HG02870 (cell line): ENCODE measurements at regions not wholly inside any gene's neighbourhood (a gene's known extent, or its start where the extent isn't known, plus 50 kb on each side); places are given as distances from the start of the nearest gene placed in this dataset.

Experiments used
- ATAC-seq: cut with Tn5 transposase; IDR thresholded peaks from one replicate; pipeline ENCODE4 v1.9.1; 2021; ENCODE audit warnings: mild to moderate bottlenecking, moderate library complexity; ENCODE audit not compliant: unreplicated experiment

DNA sequence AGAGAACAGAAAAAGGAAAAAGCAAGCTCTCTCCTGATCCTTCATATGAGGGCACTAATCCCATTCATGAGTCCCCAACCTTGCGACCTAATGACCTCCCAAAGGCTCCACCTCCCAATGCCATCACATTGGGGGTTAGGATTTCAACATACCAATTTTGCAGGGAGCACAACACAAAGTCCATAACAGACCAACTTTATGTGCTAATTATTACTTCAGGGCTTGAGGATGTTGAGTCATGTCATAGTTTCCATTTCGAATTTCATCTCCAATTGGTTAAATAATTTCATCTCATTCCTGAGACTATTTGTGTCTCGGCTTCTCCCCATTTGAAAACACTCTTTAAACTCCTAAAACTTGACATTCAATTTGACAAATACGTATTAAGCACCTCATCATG, 69.9 kb upstream of the KLF7 start:
- no peak for ATAC-seq

DNA sequence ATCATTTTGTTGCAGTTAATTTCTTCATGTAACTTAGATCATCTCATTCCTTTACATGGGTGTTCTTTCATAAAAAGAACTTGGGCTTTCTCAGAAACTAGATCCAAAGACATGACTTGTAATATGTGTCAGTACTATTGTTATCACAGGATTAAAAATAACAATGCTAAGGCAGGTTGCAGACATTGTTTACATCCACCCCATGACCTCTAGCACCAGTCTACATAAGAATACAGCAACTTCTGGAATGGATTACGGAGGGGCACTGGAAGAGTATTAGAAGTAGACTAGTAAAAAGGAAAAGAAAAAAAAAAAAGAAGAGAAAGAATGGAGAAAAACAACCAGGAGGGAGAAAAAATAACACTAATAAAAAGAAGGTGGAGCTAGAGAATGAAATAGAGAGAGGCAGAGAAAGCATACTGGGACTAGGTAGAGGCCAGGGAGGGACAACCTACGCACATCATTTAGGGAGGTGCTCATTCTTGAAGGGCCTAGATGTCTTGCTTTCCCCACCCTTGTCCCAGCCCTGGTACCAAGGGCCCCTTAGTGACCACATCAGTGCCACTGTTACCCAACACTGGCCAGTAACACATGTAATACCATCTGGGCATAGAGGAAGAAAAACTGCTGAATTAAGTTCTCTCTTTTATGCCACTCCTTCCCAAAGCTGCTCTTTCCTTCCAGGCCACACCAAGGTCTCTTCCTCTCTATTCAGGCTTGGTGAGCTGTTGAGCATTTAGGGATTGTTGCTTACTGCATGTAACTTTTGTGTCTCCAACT, 70.6 kb upstream of the KLF7 start:
- ATAC-seq = no peak

DNA sequence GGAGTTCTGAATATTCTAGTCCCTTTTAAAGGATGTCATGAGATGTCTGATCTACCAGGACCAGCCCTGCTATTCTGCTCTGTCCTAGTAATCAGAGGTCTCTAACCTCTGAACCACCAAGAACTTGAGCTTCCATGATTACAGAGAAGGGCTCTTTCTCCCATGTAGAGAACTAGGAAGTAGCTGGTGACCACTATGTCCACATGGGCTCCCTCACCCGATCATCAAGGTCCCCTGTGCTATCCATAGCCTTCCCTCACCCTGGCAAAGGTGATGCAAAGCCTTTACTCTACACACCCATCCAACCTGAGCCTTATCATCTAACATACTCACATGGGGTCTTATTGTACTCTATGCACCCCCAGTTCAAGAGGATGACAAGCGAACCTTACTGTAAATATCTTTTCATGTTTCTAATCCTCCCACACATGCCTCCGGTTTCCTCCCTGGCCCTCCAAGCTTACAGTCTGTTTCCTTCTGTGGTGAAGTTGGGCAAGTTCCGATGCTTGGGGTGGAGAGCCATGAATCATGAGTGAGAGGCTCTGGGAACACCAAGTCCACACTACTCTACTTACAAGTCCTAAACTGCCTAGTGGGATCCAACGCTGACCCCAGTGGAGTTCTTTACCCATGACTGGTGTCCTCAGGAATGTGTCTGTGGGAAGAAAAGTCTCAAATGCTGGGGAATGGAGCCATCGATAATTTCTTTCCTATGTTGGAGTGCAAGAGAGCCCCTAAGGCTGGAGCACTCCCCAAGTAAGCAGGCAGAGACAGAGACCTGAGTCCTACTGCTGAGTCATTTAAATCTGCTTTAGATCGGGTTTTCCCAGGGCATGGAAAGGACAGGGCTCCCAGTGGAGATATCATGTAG, 73.3 kb upstream of the KLF7 start:
- ATAC-seq = no peak

DNA sequence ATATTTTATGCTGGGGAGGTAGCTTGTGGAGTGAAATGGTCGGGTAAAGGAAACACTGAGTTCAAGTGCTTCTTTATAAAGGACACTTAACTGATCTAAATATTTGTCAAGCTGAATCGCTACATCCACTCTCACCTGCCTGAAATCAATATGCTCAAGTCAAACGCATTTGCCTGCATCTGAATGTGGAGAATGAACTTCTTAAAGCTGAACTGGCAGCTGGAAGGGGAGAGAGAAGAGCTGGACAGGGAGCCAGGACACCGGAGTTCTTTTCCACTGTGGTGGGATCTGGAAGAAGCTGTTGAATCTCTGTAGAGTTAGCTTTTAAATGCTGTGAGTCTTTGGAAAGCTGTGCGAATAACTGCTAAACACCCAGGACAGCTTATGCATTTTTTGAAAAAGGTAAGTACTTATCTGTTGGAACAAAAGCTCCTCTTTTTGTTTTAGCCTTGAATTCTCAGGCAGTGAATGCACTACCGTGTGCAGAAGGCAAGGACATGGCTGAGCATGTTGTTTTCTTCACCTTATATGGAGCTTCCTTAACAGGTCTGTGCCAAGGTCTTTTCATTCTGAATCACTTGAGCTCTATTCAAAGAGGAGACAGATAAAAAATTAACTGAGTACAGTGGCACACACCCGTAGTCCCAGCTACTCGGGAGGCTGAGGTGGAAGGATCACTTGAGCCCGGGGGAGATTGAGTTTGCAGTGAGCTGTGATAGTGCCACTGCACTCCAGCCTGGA, 74.2 kb upstream of the KLF7 start:
- ATAC-seq = no peak

DNA sequence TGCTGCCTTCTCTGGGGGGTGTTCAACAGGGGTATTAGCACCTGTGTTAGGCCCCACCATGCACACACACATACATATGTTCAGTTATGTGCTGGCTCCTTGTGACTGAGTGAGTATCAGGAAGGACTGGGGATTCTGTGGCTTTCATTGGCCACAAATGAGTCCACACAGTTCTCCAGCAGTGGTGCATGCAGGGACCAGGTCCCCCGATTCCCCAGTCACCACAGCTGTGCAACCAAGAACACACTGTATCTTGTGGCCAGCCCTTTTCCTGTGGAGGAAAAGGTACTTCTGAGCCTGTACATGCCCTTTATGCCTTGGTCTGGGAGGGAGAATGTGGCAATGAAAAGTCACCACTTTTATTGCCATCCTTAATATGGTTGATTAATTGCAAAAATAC, 74.9 kb upstream of the KLF7 start:
- ATAC-seq = no peak

DNA sequence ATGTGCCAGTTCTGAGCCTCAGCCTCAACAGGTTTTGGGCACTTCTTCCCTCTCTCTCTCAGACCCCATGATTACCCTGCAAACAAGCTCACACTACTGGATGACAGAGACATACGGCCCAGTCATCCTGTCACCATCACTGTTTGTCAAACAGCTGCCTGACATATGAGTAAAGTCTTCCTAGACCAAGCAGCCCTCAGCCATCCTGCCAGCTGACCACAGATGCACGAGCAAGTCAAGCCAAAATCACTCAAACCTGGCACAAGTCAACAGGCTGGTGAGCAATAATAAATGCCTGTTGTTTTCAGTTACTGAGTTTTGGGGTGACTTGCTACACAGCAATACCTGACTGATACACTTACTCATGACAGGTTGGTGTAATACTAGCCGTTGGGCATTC, 75.5 kb upstream of the KLF7 start:
- no peak for ATAC-seq

DNA sequence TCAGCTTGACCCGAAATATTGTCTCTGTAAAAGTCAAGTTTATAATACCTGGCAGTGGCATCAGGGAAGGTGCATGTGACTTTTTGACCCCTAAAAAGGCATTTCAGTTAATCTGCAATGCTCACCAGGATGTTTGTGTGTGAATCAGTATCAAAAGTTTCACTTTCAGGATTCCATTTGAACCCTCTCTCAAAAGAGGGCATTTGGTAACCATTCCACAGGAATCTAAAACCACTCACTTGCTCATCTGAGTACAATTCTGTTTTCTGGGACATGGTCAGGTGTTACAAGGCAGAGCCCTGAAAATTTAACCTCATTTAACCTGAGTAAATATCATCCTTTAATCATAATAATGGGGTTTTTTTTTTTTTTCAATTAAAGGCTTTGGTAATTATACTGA, 77.9 kb upstream of the KLF7 start:
- no peak for ATAC-seq

DNA sequence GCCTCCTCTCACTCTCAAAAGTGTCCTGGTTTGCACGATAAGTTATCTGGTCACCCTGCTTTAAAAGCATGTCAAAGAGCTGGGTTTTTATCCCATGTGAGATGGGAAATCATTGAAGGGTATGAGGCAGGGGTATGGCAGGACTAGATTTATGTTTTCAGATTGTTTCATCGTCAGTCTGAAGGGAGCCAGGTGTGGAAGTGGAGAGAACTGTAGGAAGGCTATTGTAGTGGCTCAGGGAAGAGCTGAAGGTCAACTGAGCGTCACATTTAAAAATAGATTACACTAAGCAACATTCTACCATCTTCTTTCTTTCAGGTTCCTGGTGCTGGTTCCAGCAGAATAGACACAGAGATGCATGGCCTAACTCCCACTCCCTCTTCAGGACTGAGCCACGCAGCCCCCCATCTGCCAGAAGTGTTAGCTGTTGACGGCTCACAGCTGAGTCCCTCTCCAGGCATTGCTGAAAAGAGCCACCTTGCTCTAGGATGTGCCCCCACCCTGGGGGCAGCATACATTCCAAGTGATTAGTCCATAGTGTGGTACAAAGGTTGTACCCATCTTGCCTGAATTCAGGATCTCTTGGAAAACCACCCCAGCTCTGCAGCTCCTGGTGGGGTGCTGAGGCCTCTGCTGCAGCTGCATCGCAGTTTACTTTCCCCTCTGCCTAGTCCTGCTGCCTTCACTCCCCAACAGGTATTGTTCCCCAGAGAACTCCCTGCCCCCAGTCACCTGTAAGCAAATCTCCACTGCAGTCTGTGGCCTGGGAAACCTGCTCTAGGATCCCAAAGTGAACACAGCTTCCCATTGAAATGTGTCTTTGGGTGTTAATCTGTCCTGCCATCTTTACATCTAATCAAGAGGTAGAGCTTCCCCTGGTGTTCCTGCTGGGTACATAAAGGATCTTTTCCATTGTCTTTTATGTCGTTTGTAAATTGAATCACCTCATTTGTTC, 79.5 kb upstream of the KLF7 start:
- no peak for ATAC-seq

DNA sequence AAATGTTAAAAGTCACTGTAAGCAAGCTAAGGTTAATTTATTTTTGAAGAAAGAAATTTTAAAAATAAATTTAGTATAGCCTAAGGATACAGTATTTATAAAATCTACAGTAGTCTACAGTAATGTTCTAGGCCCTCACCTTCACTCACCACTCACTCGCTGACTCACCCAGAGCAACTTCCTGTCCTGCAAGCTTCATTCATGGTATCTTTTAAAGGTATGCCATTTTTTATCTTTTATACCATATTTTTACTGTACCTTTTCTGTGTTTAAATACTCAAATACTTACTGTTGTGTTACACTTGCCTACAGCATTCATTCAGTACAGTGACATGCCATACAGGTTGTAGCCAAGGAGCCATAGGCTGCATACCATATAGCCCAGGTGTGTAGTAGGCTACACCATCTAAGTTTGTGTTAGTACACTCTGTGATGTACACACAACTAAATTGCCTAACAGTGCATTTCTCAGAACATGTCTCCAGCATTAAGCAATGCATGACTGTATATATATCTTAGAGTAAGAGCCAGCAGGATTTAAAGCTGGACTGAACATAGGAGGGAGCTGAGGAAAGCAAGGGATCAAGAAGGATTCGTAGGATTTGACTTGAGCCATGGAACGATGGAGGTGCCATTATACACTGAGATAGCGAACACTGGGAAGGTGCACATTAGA, 83.1 kb upstream of the KLF7 start:
- ATAC-seq = no peak

DNA sequence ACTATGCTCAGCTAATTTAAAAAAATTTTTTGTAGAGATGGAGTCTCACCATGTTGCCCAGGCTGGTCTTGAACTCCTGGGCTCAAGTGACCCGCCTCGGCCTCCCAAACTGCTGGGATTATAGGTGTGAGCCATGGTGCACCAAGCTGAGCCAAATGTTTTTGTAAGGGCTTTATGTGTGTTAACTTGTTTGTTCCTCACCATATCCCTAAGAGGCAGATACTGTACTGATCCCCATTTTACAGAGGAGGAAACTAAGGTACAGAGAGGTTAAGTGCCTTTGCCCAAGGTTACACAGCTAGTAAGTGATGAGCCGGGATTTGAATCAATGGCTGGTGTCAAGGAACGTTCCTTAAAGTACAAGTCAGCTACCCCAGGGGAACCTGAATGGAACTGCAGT, 85.3 kb upstream of the KLF7 start:
- no peak for ATAC-seq

DNA sequence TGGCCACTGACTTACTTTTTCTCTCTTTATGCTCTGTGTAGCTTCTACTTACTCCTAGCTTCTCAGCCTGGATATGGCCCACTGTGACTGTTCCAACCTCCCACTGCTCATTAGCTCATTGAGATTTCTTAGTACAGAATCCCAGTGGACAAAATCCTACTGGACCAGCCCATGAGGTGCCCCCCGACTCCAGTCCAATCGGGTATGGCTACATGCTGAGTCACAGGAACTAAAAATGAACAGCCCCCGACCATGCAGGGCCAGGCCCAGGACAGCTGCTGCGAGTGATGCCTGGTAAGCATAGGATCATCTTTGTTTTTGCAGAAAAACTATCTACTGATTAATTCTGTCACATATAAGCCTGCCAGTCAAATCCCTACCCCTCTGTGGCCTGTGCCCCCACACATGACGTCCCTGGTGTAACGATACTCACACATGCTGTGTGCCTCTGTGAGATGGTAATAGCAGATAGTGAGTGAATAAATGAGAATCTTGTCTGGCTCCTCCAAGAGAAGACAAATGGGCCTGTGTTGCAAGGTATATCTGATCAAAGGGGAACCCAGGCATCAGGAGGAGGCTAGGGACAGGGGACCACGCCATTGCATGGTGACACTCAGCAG, 85.9 kb upstream of the KLF7 start:
- no peak for ATAC-seq

DNA sequence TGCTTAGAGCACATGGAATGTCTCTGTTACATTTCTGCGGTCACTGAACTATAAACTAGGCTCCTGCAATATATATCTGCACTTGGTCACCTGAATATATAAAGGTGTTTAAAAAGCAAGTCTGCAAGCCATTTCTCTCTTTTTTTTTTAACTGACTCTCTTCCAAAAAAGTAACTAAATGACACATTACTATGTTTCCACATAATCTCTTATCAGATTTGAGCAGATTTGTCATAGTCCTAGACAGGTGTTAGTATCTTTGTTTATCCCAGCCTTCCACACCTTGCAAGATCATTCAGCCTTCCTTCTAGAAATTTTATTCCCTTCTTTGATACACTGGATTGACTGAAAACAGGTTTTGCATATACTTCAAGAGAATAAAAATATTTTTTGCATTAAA, 86.7 kb upstream of the KLF7 start:
- no peak for ATAC-seq

DNA sequence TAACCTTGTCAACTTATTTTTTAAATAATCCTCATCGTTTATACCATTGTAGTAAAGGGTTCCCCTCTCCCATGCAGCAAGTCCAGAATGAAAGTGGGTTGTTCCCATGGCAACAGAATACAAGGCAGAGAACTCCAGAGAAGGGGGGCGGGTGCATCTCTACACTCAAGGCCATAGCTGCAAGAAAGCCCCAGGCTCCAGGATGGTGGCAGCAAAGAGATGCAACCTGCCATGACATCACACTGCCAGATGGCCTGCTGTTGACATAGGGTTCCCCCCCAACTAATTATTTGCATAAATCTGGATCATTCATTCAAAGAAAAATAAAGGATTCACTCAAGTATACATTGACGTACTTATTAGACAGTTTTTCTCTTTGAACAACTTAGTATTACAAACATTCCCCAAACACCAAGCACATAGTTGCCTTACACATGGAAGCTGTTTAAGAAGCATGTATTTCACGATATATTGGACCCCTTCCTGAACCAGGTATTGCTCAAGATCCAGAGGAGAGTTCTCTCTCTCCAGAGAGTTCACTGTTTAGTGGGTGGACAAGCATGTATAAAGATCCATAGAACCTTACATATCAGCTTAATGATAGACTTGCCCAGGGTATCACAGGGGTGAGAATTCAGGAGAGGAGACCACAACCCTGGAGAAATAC, 87.4 kb upstream of the KLF7 start:
- ATAC-seq = no peak

DNA sequence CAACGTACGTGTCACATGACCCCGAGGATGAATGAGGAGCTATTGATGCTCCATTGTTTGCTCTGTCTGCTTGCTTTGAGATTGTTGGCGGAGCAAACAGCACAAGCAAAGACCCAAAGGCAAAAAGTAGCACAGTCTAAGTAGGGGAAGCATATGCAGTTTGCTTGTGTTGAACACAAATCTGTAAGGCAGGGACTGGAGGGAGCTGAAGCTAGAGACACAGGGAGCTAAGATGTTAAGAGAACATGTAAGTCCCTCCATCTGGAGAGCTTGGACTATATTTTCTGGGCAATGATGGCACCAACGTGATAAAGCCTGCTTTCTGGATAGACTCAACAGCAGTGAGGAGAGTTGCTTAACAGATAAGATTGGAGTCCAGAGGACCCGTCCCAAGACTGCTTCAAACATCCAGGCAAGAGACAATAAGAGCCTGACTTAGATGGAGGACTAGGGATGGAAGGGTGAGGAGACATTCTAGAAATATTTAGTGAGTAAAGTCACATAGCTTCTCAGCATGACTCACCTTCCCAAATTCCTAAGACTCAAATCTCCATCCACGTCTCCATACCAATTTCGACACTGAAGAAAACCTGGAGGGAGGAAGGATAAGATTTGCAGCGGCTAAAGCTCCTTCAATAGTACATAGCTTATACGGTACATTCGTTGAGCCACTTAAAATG, 88.1 kb upstream of the KLF7 start:
- no peak for ATAC-seq

DNA sequence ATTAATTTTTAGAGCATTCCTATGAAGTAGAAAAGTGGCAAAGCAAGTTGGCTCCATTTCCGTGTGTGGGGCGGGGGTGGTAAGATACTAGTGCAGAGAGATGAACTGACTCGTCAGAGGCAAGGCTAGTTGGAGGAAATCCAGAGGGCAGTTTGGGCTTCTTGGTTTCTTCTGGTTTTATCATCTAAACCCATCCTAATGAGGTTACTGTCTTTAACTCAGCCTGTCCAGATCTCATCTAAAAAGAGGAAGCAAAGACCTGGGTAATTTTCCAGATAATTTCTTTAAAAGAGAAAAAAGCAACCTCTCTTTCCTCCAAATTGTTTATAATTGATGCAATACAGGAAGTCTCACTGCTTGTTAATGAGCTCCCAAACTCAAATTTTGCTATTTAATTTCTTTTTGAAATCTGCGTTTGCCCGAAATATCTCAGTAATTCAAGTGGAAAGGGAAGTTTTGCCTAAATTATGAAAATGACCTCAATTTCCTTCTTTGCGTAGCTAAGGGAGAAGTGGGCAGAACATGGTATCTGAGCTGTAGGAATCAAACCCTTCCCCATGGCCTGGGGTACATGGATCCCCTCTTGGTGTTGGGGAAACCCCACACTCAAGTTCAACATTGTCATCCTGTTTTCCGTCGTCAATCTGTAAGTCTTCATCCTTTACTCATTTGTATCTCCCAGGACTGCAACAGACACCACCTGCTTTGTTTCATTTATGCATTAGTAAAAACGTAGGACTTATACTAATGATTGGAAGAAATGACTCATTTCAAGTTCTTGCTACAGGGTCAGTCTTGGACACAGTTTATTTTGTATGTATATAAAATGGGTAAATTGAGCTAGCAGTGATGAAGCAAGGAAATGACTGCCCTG, 89.1 kb upstream of the KLF7 start:
- peak; percentile 35 for ATAC-seq

DNA sequence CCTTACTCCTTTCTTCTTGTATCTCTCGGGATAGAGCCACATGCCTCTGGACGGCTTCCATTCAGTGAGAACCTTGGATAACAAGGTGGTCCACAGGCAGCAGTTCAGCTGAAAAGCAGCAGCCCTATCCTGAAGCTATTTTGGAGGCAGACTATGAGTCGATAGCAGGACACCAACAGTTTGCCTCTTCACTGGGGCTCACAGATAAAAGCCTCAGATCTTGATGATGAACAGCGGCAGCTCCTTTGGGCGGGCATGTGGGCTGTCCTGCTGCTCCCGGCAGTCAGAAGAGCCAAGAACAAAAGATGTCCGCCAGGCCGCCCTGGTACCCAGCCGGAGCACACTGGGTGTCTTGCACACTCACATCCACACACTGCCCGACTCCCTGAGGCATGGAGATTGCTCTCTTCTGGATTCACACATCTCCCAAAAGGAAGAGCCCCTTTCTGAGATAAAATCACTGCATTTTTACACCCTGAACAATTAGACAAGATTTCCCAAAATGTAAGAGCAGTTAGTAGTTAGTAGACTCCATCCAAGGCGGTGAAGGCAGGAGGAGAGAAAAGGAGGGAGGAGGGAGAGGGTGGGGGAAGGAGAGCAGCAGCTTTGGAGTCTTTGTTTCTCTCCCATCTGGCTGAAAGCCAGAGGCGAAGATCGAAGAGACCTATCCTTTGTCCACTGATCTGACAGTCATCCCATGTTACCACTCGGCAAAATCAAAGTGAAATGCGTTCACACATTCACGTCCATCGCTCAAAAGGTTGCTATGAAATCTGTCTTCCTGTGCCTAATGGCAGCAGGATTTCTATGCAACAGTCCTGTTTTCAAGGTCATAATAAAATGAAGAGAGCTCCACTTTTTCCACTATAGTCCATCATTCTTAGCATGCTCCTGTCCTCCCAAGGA, 90.1 kb upstream of the KLF7 start:
- ATAC-seq = no peak
